HG03460 (cell line): ENCODE measurements at regions not wholly inside any gene's neighbourhood (a gene's known extent, or its start where the extent isn't known, plus 50 kb on each side); places are given as distances from the start of the nearest gene placed in this dataset.

Experiments used
- ATAC-seq: cut with Tn5 transposase; IDR thresholded peaks from one replicate; pipeline ENCODE4 v1.9.1; 2021; ENCODE audit not compliant: unreplicated experiment

GRCh38 chr17:73802871-73803270 lies 158.6 kb upstream of the SDK2 start:
- no peak for ATAC-seq

GRCh38 chr17:73803964-73804435 lies 159.8 kb upstream of the SDK2 start:
- ATAC-seq: no peak

GRCh38 chr17:73806768-73807167 lies 162.5 kb upstream of the SDK2 start:
- ATAC-seq: no peak

- ATAC-seq: no peak
These were observed 169.0 kb upstream of the SDK2 start for GRCh38 chr17:73813201-73813600.

- ATAC-seq: no peak
These were observed 169.8 kb upstream of the SDK2 start for GRCh38 chr17:73814075-73814474.

- ATAC-seq: no peak
These were observed 171.2 kb upstream of the SDK2 start for GRCh38 chr17:73815474-73815873.

- no peak for ATAC-seq
These were observed 175.5 kb upstream of the SDK2 start for GRCh38 chr17:73819440-73820395.

- ATAC-seq: no peak
These were observed 176.6 kb upstream of the SDK2 start for GRCh38 chr17:73820686-73821448.

- no peak for ATAC-seq
These were observed 177.4 kb upstream of the SDK2 start for GRCh38 chr17:73821665-73822064.

- no peak for ATAC-seq
These were observed 178.1 kb upstream of the SDK2 start for GRCh38 chr17:73822371-73822770.

GRCh38 chr17:73823684-73824083 lies 179.4 kb upstream of the SDK2 start:
- no peak for ATAC-seq

GRCh38 chr17:73824321-73824720 lies 180.1 kb upstream of the SDK2 start:
- no peak for ATAC-seq

GRCh38 chr17:73826181-73826871 lies 182.1 kb upstream of the SDK2 start:
- no peak for ATAC-seq

- no peak for ATAC-seq
These were observed 182.6 kb upstream of the SDK2 start for GRCh38 chr17:73826872-73827228.

- ATAC-seq: no peak
These were observed 183.5 kb upstream of the SDK2 start for GRCh38 chr17:73827627-73828291.

- no peak for ATAC-seq
These were observed 185.5 kb upstream of the SDK2 start for GRCh38 chr17:73829676-73830280.

GRCh38 chr17:73831699-73832098 lies 187.5 kb upstream of the SDK2 start:
- no peak for ATAC-seq

GRCh38 chr17:73833775-73834488 lies 189.7 kb upstream of the SDK2 start:
- no peak for ATAC-seq

- no peak for ATAC-seq
These were observed 190.6 kb upstream of the SDK2 start for GRCh38 chr17:73834684-73835343.
